K562 (cell line): ENCODE measurements at regions not wholly inside any gene's neighbourhood (a gene's known extent, or its start where the extent isn't known, plus 50 kb on each side); places are given as distances from the start of the nearest gene placed in this dataset.

Experiments
- ATAC-seq: fragments of 200-7000 bp; cut with Tn5 transposase; 3 replicates; pipeline ENCODE4 v1.9.1; 2020; ENCODE audit warnings: moderate library complexity
- BruUV-seq: library from RNA; stranded (reverse); fragments of 400-500 nt; replicated peaks from 2 replicates; lab custom pipeline; 2021; lab: Mats Ljungman, UMichigan
- CTCF ChIA-PET: fragments of 300-600 bp; formaldehyde crosslinking; extraction: SDS; loops from one replicate; lab custom pipeline; 2021; ENCODE audit warnings: low intra/inter-chr PET ratio; lab: Yijun Ruan, JAX
- POLR2A ChIA-PET: fragments of 300-600, 350-650 bp; sonication (Branson Sonifier 250); formaldehyde crosslinking; extraction: SDS; loops from one replicate; lab custom pipeline; 2021; ENCODE audit warnings: antibody characterized with exemption, inconsistent platforms; lab: Yijun Ruan, JAX
- DNase-seq, 4 experiments: peaks; one replicate each; pipeline versions ENCODE4 v3.0.0 to v3.0.0-alpha.2; 2011 to 2018; ENCODE audit warnings: low spot score in 3 of 4, mixed read lengths in 3 of 4; ENCODE audit errors: extremely low read depth in 1 of 4
- FAIRE-seq: peaks from 2 replicates; lab custom pipeline; 2011; peaks lifted over from hg19 to GRCh38; lab: Jason Lieb, UNC
- H2AFZ ChIP-seq: 2 replicates; pipeline ENCODE4 v1.6.0; 2011; ENCODE audit warnings: low read depth, low read length, control low read depth, inconsistent platforms
- H3K27ac ChIP-seq: fragments of 200-600 bp; 3 replicates; pipeline ENCODE4 v1.8.0; 2011; ENCODE audit warnings: low read depth, mild to moderate bottlenecking, control low read depth, inconsistent platforms, low read length, moderate library complexity, mixed read lengths; ENCODE audit errors: extremely low read depth
- H3K27me3 ChIP-seq, 2 experiments: fragments of 300-600 bp in 1 of 2; 2 replicates in 1 of 2; 3 replicates in 1 of 2; pipeline versions ENCODE4 v1.6.0 to v1.8.0; 2011; ENCODE audit warnings: inconsistent platforms in 2 of 2, low read length in 2 of 2, mild to moderate bottlenecking in 1 of 2, mixed read lengths in 1 of 2, moderate library complexity in 1 of 2; ENCODE audit not compliant: control insufficient read depth in 2 of 2, insufficient read depth in 2 of 2
- H3K36me3 ChIP-seq: fragments of 300-600 bp; 3 replicates; pipeline ENCODE4 v1.8.0; 2011; ENCODE audit warnings: mild to moderate bottlenecking, low read length, inconsistent platforms; ENCODE audit not compliant: control insufficient read depth, insufficient read depth
- H3K4me1 ChIP-seq, 2 experiments: fragments of 200-600 bp in 1 of 2; replicated peaks in 1 of 2; 2 replicates in 1 of 2; 3 replicates in 1 of 2; pipeline versions ENCODE4 v1.5.1 to v1.8.0; 2011; ENCODE audit warnings: inconsistent platforms in 2 of 2, low read length in 2 of 2, mild to moderate bottlenecking in 1 of 2, mixed read lengths in 1 of 2, moderate library complexity in 1 of 2; ENCODE audit not compliant: control insufficient read depth in 2 of 2, insufficient read depth in 2 of 2
- H3K4me2 ChIP-seq: 2 replicates; pipeline ENCODE4 v1.6.1; 2011; ENCODE audit warnings: low read length, control low read depth, inconsistent platforms, mixed read lengths; ENCODE audit not compliant: insufficient read depth
- H3K4me3 ChIP-seq: fragments of 200-600 bp; sonication (generic), shearing (Covaris generic); 2 replicates; pipeline ENCODE4 v1.5.1; 2016; ENCODE audit warnings: control low read depth, inconsistent platforms
- H3K79me2 ChIP-seq: fragments of 200-600 bp; 3 replicates; pipeline ENCODE4 v1.8.0; 2011; ENCODE audit warnings: low read length, inconsistent platforms; ENCODE audit not compliant: control insufficient read depth, insufficient read depth
- H3K9ac ChIP-seq, 2 experiments: 2 replicates each; pipeline versions ENCODE4 v1.6.0 to v1.6.1; 2011; ENCODE audit warnings: low read depth in 2 of 2, low read length in 2 of 2, control low read depth in 1 of 2, inconsistent platforms in 1 of 2, mild to moderate bottlenecking in 1 of 2, mixed read lengths in 1 of 2; ENCODE audit not compliant: insufficient read depth in 1 of 2
- H3K9me1 ChIP-seq: one replicate; pipeline ENCODE4 v1.6.0; 2011; ENCODE audit warnings: inconsistent platforms, mild to moderate bottlenecking, low read length, moderate library complexity; ENCODE audit not compliant: control insufficient read depth, insufficient read depth
- H3K9me3 ChIP-seq: replicated peaks from 2 replicates; pipeline ENCODE4 v1.5.1; 2011; ENCODE audit warnings: low read depth, low read length, inconsistent platforms; ENCODE audit not compliant: control insufficient read depth, insufficient read depth
- H4K20me1 ChIP-seq: replicated peaks from 2 replicates; pipeline ENCODE4 v1.6.1; 2011; ENCODE audit warnings: low read length, inconsistent platforms, mixed read lengths; ENCODE audit not compliant: control insufficient read depth, insufficient read depth
- CHCHD3 ChIP-seq: fragments of 250-450 bp; sonication (Bioruptor Pico); IDR thresholded peaks from 2 replicates; pipeline ENCODE4 v2.1.2; 2022; ENCODE audit warnings: mild to moderate bottlenecking
- NCOA4 ChIP-seq: fragments of 450-650 bp; IDR thresholded peaks from 2 replicates; pipeline ENCODE4 v1.6.1; 2018; ENCODE audit warnings: mild to moderate bottlenecking; ENCODE audit not compliant: partially characterized antibody
- NFRKB ChIP-seq: fragments of 450-650 bp; IDR thresholded peaks from 2 replicates; pipeline ENCODE4 v1.6.1; 2016; ENCODE audit warnings: low read depth
- NR2C1 ChIP-seq, 2 experiments: fragments of 450-650 bp; IDR thresholded peaks; 2 replicates each; pipeline ENCODE4 v1.6.1; 2017; ENCODE audit warnings: mild to moderate bottlenecking in 2 of 2, antibody characterized with exemption in 1 of 2, inconsistent platforms in 1 of 2, missing compliant biosample characterization in 1 of 2, missing genetic modification characterization in 1 of 2
- ZBTB11 ChIP-seq, 3 experiments: fragments of 200-800 bp in 1 of 3; fragments of 250-450 bp in 1 of 3; fragments of 450-650 bp in 1 of 3; sonication (Bioruptor Pico) in 1 of 3; sonication (Bioruptor generic) in 1 of 3; formaldehyde crosslinking in 1 of 3; IDR thresholded peaks; 2 replicates each; pipeline versions ENCODE4 v1.6.1 to v1.8.0; 2016 to 2022; ENCODE audit warnings: mild to moderate bottlenecking in 2 of 3, missing genetic modification characterization in 2 of 3, missing compliant biosample characterization in 1 of 3, moderate library complexity in 1 of 3
- ZC3H8 ChIP-seq: fragments of 450-650 bp; IDR thresholded peaks from 2 replicates; pipeline ENCODE4 v1.6.1; 2017
- ZFPM2 ChIP-seq: fragments of 250-450 bp; sonication (Bioruptor Pico); IDR thresholded peaks from 2 replicates; pipeline ENCODE4 v1.5.1; 2022; ENCODE audit warnings: mild to moderate bottlenecking
- ZNF449 ChIP-seq: fragments of 250-450 bp; sonication (Bioruptor Pico); IDR thresholded peaks from 2 replicates; pipeline ENCODE4 v1.8.0; 2022; ENCODE audit warnings: moderate library complexity, mild to moderate bottlenecking, inconsistent platforms
- ZNF589 ChIP-seq: fragments of 200-800 bp; sonication (Bioruptor generic); IDR thresholded peaks from 2 replicates; pipeline ENCODE4 v1.6.1; 2016; ENCODE audit warnings: low read depth, missing genetic modification characterization, missing compliant biosample characterization
- ZNF79 ChIP-seq: fragments of 250-450 bp; sonication (Bioruptor Pico); IDR thresholded peaks from 2 replicates; pipeline ENCODE4 v1.4.0; 2020; ENCODE audit warnings: low read depth, mild to moderate bottlenecking, moderate library complexity
- WGBS: fragments of 100-300 bp; shearing (Covaris generic); methylation state at CpG from one replicate; pipeline ENCODE4 v1.1.6; 2016; ENCODE audit warnings: low coverage, mixed read lengths; ENCODE audit not compliant: insufficient coverage; ENCODE audit errors: missing lambda C conversion rate; 5-methylcytosine and 5-hydroxymethylcytosine counted together
- in situ Hi-C: fragments of 300-500 bp; cut with MboI; formaldehyde crosslinking; loops from 4 replicates; pipeline ENCODE4 v1.15.0; 2018; ENCODE audit warnings: inconsistent platforms, mixed read lengths
- intact Hi-C: fragments of 100-400 bp; cut with micrococcal nuclease; formaldehyde crosslinking; loops from 2 replicates; pipeline ENCODE4 v1.14.2; 2022

- TF ChIP-seq NCOA4 = no peak
Measured at GRCh38 chr2:22273853-22274252, 1111.1 kb upstream of the KLHL29 start (continued).

GRCh38 chr2:22274661-22275060, 1110.3 kb upstream of the KLHL29 start:
- H3K9me3 ChIP-seq = no peaks in the 10 kb centered on the region

More at GRCh38 chr2:22274661-22275060, 1110.3 kb upstream of the KLHL29 start:
- Histone ChIP-seq H3K4me3 (no peak overlapping the region), H2AFZ (no peak overlapping the region), H3K79me2 (no peaks in the 10 kb centered on the region)
- FAIRE-seq = no peak
- no peak for TF ChIP-seq ZNF589 (CRISPR knock-in tag)
- TF ChIP-seq ZFPM2 (CRISPR knock-in tag) = no peak
- TF ChIP-seq ZC3H8 = no peak
- TF ChIP-seq NR2C1 (IDR thresholded peaks at IDR 0.05) = no peak
- no peak for TF ChIP-seq NR2C1 (tag; IDR thresholded peaks at IDR 0.05)
- TF ChIP-seq ZBTB11 (CRISPR knock-in tag; IDR thresholded peaks at IDR 0.05) = no peak
- no peak for TF ChIP-seq ZNF79 (CRISPR knock-in tag)
- TF ChIP-seq CHCHD3 (CRISPR knock-in tag) = no peak
- no peak for TF ChIP-seq ZNF449 (CRISPR knock-in tag)
- no peak for TF ChIP-seq NFRKB
- TF ChIP-seq, all 486 proteins: peak for 0
- no peak overlapping the region for H3K4me2 ChIP-seq
- ChIA-PET CTCF (no interaction called here), POLR2A (no interaction called here)
- no peaks in the 10 kb centered on the region for H3K9me1 ChIP-seq
- H3K27ac ChIP-seq = no peak overlapping the region
- no peaks in the 10 kb centered on the region for H3K4me1 ChIP-seq
- in situ Hi-C loops = no loop called here
- no peaks in the 10 kb centered on the region for H3K36me3 ChIP-seq
- ATAC-seq (no peak), DNase-seq (no peak)
- WGBS = 2% methylated on average over 3 of the region's 3 CpGs
- H3K27me3 ChIP-seq = no peaks in the 10 kb centered on the region
- intact Hi-C loops = no loop called here
- no peak overlapping the region for H3K9ac ChIP-seq
- H4K20me1 ChIP-seq = no peaks in the 10 kb centered on the region
- no TSS peak for BruUV-seq
